HepG2 (cell line): ENCODE measurements at regions not wholly inside any gene's neighbourhood (a gene's known extent, or its start where the extent isn't known, plus 50 kb on each side); places are given as distances from the start of the nearest gene placed in this dataset.

Experiments used
- ATAC-seq: fragments of 200-7000 bp; cut with Tn5 transposase; 3 replicates; pipeline ENCODE4 v1.9.1; 2020; ENCODE audit warnings: mild to moderate bottlenecking, moderate library complexity
- BruUV-seq: library from RNA; stranded (reverse); fragments of 400-500 nt; replicated peaks from 2 replicates; lab custom pipeline; 2021; lab: Mats Ljungman, UMichigan
- CTCF ChIA-PET: fragments of 300-600 bp; formaldehyde crosslinking; extraction: SDS; loops from one replicate; lab custom pipeline; 2021; ENCODE audit warnings: low total read pairs, inconsistent platforms, low intra/inter-chr PET ratio; lab: Yijun Ruan, JAX
- POLR2A ChIA-PET: fragments of 350-600 bp; sonication (Branson Sonifier 250); formaldehyde crosslinking; loops from one replicate; lab custom pipeline; 2020; ENCODE audit warnings: antibody characterized with exemption, inconsistent platforms; lab: Yijun Ruan, JAX
- DNase-seq: peaks from one replicate; pipeline ENCODE4 v3.0.0-alpha.2; 2015; ENCODE audit warnings: low spot score
- FAIRE-seq: peaks from 3 replicates; lab custom pipeline; 2011; peaks lifted over from hg19 to GRCh38; lab: Jason Lieb, UNC
- H2AFZ ChIP-seq: one replicate; pipeline ENCODE4 v1.6.1; 2011; ENCODE audit warnings: low read length, inconsistent platforms
- H3K27ac ChIP-seq: fragments of 300-600 bp; 3 replicates; pipeline ENCODE4 v1.8.0; 2011; ENCODE audit warnings: mixed run types, mild to moderate bottlenecking, mixed read lengths, low read length, inconsistent platforms; ENCODE audit not compliant: insufficient read depth; ENCODE audit errors: extremely low read length
- H3K27me3 ChIP-seq, 2 experiments: fragments of 200-600 bp in 1 of 2; 2 replicates in 1 of 2; 3 replicates in 1 of 2; pipeline versions ENCODE4 v1.6.0 to v1.8.0; 2011; ENCODE audit warnings: low read length in 2 of 2, mild to moderate bottlenecking in 2 of 2, moderate library complexity in 2 of 2, inconsistent platforms in 1 of 2; ENCODE audit not compliant: insufficient read depth in 2 of 2, control insufficient read depth in 1 of 2
- H3K36me3 ChIP-seq, 2 experiments: fragments of 200-600 bp in 1 of 2; replicated peaks in 1 of 2; 2 replicates in 1 of 2; 3 replicates in 1 of 2; pipeline versions ENCODE4 v1.5.1 to v1.8.0; 2011; ENCODE audit warnings: low read length in 2 of 2, inconsistent platforms in 1 of 2; ENCODE audit not compliant: insufficient read depth in 2 of 2, control insufficient read depth in 1 of 2
- H3K4me1 ChIP-seq: 2 replicates; pipeline ENCODE4 v1.5.1; 2012; ENCODE audit warnings: low read length, inconsistent platforms; ENCODE audit not compliant: insufficient read depth
- H3K4me2 ChIP-seq: 2 replicates; pipeline ENCODE4 v1.6.0; 2011; ENCODE audit warnings: low read depth, low read length, inconsistent platforms
- H3K4me3 ChIP-seq, 3 experiments: fragments of 200-600 bp in 1 of 3; sonication (generic), shearing (Covaris generic) in 1 of 3; replicated peaks in 1 of 3; 2 replicates each; pipeline ENCODE4 v1.5.1; 2011 to 2016; ENCODE audit warnings: low read length in 3 of 3, inconsistent platforms in 2 of 3, low read depth in 2 of 3, mild to moderate bottlenecking in 2 of 3, control low read depth in 1 of 3, mixed read lengths in 1 of 3; ENCODE audit not compliant: insufficient read depth in 1 of 3
- H3K79me2 ChIP-seq: one replicate; pipeline ENCODE4 v1.6.1; 2011; ENCODE audit warnings: low read length, inconsistent platforms; ENCODE audit not compliant: insufficient read depth
- H3K9ac ChIP-seq: 2 replicates; pipeline ENCODE4 v1.6.0; 2011; ENCODE audit warnings: mild to moderate bottlenecking, low read depth, low read length, inconsistent platforms; ENCODE audit not compliant: insufficient read depth
- H3K9me3 ChIP-seq: 2 replicates; pipeline ENCODE4 v1.5.1; 2012; ENCODE audit warnings: mild to moderate bottlenecking, low read length
- H4K20me1 ChIP-seq: 2 replicates; pipeline ENCODE4 v1.6.0; 2011; ENCODE audit warnings: inconsistent platforms, mild to moderate bottlenecking, low read length, moderate library complexity; ENCODE audit not compliant: insufficient read depth
- ATM ChIP-seq: fragments of 450-650 bp; IDR thresholded peaks from 2 replicates; pipeline ENCODE4 v1.7.1; 2017; ENCODE audit warnings: mild to moderate bottlenecking, borderline replicate concordance
- CAMTA2 ChIP-seq: sonication (generic); formaldehyde crosslinking; IDR thresholded peaks from 2 replicates; pipeline ENCODE4 v1.4.0; 2020; ENCODE audit warnings: mild to moderate bottlenecking, missing genetic modification reagents, borderline replicate concordance
- FOXJ3 ChIP-seq: sonication (generic); formaldehyde crosslinking; IDR thresholded peaks from 2 replicates; pipeline ENCODE4 v1.4.0; 2020; ENCODE audit warnings: missing genetic modification reagents, mild to moderate bottlenecking, borderline replicate concordance
- HOMEZ ChIP-seq: IDR thresholded peaks from 2 replicates; pipeline ENCODE4 v1.6.1; 2016; ENCODE audit warnings: low read depth
- JUNB ChIP-seq: sonication (generic); formaldehyde crosslinking; IDR thresholded peaks from 2 replicates; pipeline ENCODE4 v1.8.0; 2022; ENCODE audit warnings: missing genetic modification reagents, mild to moderate bottlenecking, borderline replicate concordance
- KLF13 ChIP-seq: sonication (generic); formaldehyde crosslinking; IDR thresholded peaks from 2 replicates; pipeline ENCODE4 v1.4.0; 2020; ENCODE audit warnings: mild to moderate bottlenecking, missing genetic modification reagents
- MBD4 ChIP-seq: IDR thresholded peaks from 2 replicates; pipeline ENCODE4 v1.6.1; 2012; ENCODE audit warnings: low read length, inconsistent platforms, borderline replicate concordance
- MED1 ChIP-seq: sonication (generic); formaldehyde crosslinking; IDR thresholded peaks from 2 replicates; pipeline ENCODE4 v1.4.0; 2020; ENCODE audit warnings: missing genetic modification reagents
- MIER3 ChIP-seq: IDR thresholded peaks from 2 replicates; pipeline ENCODE4 v1.6.1; 2016; ENCODE audit warnings: missing compliant biosample characterization, borderline replicate concordance
- MNT ChIP-seq: fragments of 450-650 bp; IDR thresholded peaks from 2 replicates; pipeline ENCODE4 v1.6.1; 2016
- NFKBIZ ChIP-seq: IDR thresholded peaks from 2 replicates; pipeline ENCODE4 v1.6.1; 2018; ENCODE audit warnings: missing genetic modification reagents, missing compliant biosample characterization
- RFX3 ChIP-seq: IDR thresholded peaks from 2 replicates; pipeline ENCODE4 v1.6.1; 2016; ENCODE audit warnings: missing biosample characterization, missing genetic modification reagents
- STAT6 ChIP-seq: sonication (generic); formaldehyde crosslinking; IDR thresholded peaks from 2 replicates; pipeline ENCODE4 v1.4.0; 2020; ENCODE audit warnings: missing genetic modification reagents, mild to moderate bottlenecking, borderline replicate concordance
- U2AF1 ChIP-seq: fragments of 200-400 bp; formaldehyde crosslinking; optimal IDR thresholded peaks from 2 replicates; pipeline ENCODE3; 2017; ENCODE audit warnings: mild to moderate bottlenecking, low read depth, low read length
- ZBTB39 ChIP-seq: sonication (generic); formaldehyde crosslinking; IDR thresholded peaks from 2 replicates; pipeline ENCODE4 v1.5.0; 2020; ENCODE audit warnings: missing genetic modification reagents
- ZNF33B ChIP-seq: sonication (generic); formaldehyde crosslinking; IDR thresholded peaks from 2 replicates; pipeline ENCODE4 v1.5.1; 2020; ENCODE audit warnings: mild to moderate bottlenecking, missing genetic modification reagents
- ZNF432 ChIP-seq: sonication (generic); formaldehyde crosslinking; IDR thresholded peaks from 2 replicates; pipeline ENCODE4 v1.5.0; 2020; ENCODE audit warnings: missing genetic modification reagents, mild to moderate bottlenecking, borderline replicate concordance
- ZNF616 ChIP-seq: sonication (generic); formaldehyde crosslinking; IDR thresholded peaks from 2 replicates; pipeline ENCODE4 v1.5.0; 2020; ENCODE audit warnings: low read depth, mild to moderate bottlenecking, missing genetic modification reagents
- ZNF816 ChIP-seq: sonication (generic); formaldehyde crosslinking; IDR thresholded peaks from 2 replicates; pipeline ENCODE4 v1.8.0; 2022; ENCODE audit warnings: missing genetic modification reagents, mild to moderate bottlenecking, borderline replicate concordance
- WGBS: methylation state at CpG from one replicate; pipeline ENCODE4 v1.1.6; 2017; ENCODE audit warnings: low lambda C conversion rate; 5-methylcytosine and 5-hydroxymethylcytosine counted together
- in situ Hi-C: cut with HindIII; loops from 2 replicates; pipeline ENCODE4 v1.10.0; 2017; ENCODE audit warnings: low pct_unique_long_range_greater_than_20kb; ENCODE audit not compliant: extremely low pct_ligation_motif_present
- intact Hi-C: fragments of 100-400 bp; cut with micrococcal nuclease; formaldehyde crosslinking; loops from one replicate; pipeline ENCODE4 v1.10.0; 2022; ENCODE audit not compliant: unreplicated experiment

GRCh38 chr19:28984315-28984714, 228.6 kb downstream of the UQCRFS1 start:
- ChIA-PET POLR2A (no interaction called here), CTCF (no interaction called here)
- Histone ChIP-seq H3K4me2 (no peak overlapping the region), H3K9ac (no peak overlapping the region), H3K79me2 (no peaks in the 10 kb centered on the region), H3K36me3 (no peaks in the 10 kb centered on the region), H3K27ac (no peak overlapping the region), H4K20me1 (no peaks in the 10 kb centered on the region), H3K4me1 (no peaks in the 10 kb centered on the region), H3K27me3 (no peaks in the 10 kb centered on the region), H3K4me3 (no peak overlapping the region), H2AFZ (no peak overlapping the region), H3K9me3 (no peaks in the 10 kb centered on the region)
- intact Hi-C loops = no loop called here
- TF ChIP-seq ZNF816 (CRISPR knock-in tag) = no peak
- TF ChIP-seq HOMEZ (CRISPR knock-in tag) = no peak
- TF ChIP-seq MIER3 (CRISPR knock-in tag) = no peak
- TF ChIP-seq RFX3 (CRISPR knock-in tag) = no peak
- no peak for TF ChIP-seq ZNF616 (CRISPR knock-in tag)
- no peak for TF ChIP-seq CAMTA2 (CRISPR knock-in tag)
- TF ChIP-seq MED1 (CRISPR knock-in tag) = no peak
- no peak for TF ChIP-seq ZBTB39 (CRISPR knock-in tag)
- no peak for TF ChIP-seq KLF13 (CRISPR knock-in tag)
- TF ChIP-seq MNT = no peak
- no peak for TF ChIP-seq JUNB (CRISPR knock-in tag)
- no peak for TF ChIP-seq STAT6
- no peak for TF ChIP-seq U2AF1
- no peak for TF ChIP-seq FOXJ3 (CRISPR knock-in tag)
- TF ChIP-seq ZNF33B (CRISPR knock-in tag) = no peak
- TF ChIP-seq MBD4 = no peak
- no peak for TF ChIP-seq NFKBIZ
- no peak for TF ChIP-seq ATM
- TF ChIP-seq ZNF432 = no peak
- DNase-seq (no peak), FAIRE-seq (no peak), ATAC-seq (no peak)
- in situ Hi-C loops = no loop called here
- no TSS peak for BruUV-seq
- 49% methylated on average over 4 of the region's 4 CpGs for WGBS
